ENCODE measurements at regions not wholly inside any gene's neighbourhood (a gene's known extent, or its start where the extent isn't known, plus 50 kb on each side); places are given as distances from the start of the nearest gene placed in this dataset.

- no peak for TF ChIP-seq EZH2 (IDR thresholded peaks at IDR 0.05; ENCODE audit: insufficient read depth, poor library complexity, severe bottlenecking)
- TF ChIP-seq EZH2phosphoT487 (IDR thresholded peaks at IDR 0.05; ENCODE audit: insufficient read depth, low read depth) = no peak
Observed at GRCh38 chr16:31810863-31811262, 62.7 kb upstream of the ZNF267 start.

All from GM23248 (cell line).